B cell (primary cell): ENCODE measurements at regions not wholly inside any gene's neighbourhood (a gene's known extent, or its start where the extent isn't known, plus 50 kb on each side); places are given as distances from the start of the nearest gene placed in this dataset.

ENCODE experiments used
- ATAC-seq: fragments of 200-7000 bp; cut with Tn5 transposase; one replicate; pipeline ENCODE4 v1.10.0; 2021; ENCODE audit warnings: low read depth, mild to moderate bottlenecking, moderate number of reproducible peaks, moderate library complexity
- CTCF ChIA-PET: fragments of 350-600 bp; sonication (Branson Sonifier 250); formaldehyde crosslinking; loops from one replicate; lab custom pipeline; 2021; ENCODE audit warnings: antibody characterized with exemption, inconsistent platforms; lab: Charles Lee
- POLR2A ChIA-PET: fragments of 350-600 bp; sonication (Branson Sonifier 250); formaldehyde crosslinking; loops from one replicate; lab custom pipeline; 2021; ENCODE audit warnings: antibody characterized with exemption; lab: Charles Lee
- DNase-seq: peaks from one replicate; pipeline ENCODE4 v3.0.0; 2013
- H2AFZ ChIP-seq: 2 replicates; pipeline ENCODE4 v1.6.1; 2012; ENCODE audit warnings: mild to moderate bottlenecking, low read depth, low read length; ENCODE audit not compliant: insufficient read depth, poor library complexity, severe bottlenecking
- H3K27ac ChIP-seq, 2 donors: 1 replicate in 1 of 2; 2 replicates in 1 of 2; pipeline ENCODE4 v1.5.1; 2012 to 2013; ENCODE audit warnings: low read length in 2 of 2, mild to moderate bottlenecking in 2 of 2, moderate library complexity in 1 of 2
- H3K27me3 ChIP-seq, 4 experiments: fragments of 200-600 bp in 1 of 4; sonication (generic) in 1 of 4; replicated peaks in 1 of 4; 1 replicate in 2 of 4; 2 replicates in 2 of 4; pipeline versions ENCODE4 v1.6.1 to v1.7.0; 2013 to 2016; ENCODE audit warnings: low read length in 3 of 4, mild to moderate bottlenecking in 2 of 4, mixed read lengths in 1 of 4, moderate library complexity in 1 of 4; ENCODE audit not compliant: insufficient read depth in 4 of 4, control insufficient read depth in 3 of 4; ENCODE audit errors: control extremely low read depth in 1 of 4
- H3K36me3 ChIP-seq, 2 experiments: replicated peaks in 1 of 2; 1 replicate in 1 of 2; 2 replicates in 1 of 2; pipeline versions ENCODE4 v1.6.1 to v1.7.1; 2013; ENCODE audit warnings: low read length in 1 of 2; ENCODE audit not compliant: insufficient read depth in 2 of 2, control insufficient read depth in 1 of 2; ENCODE audit errors: control extremely low read depth in 1 of 2, extremely low read depth in 1 of 2
- H3K4me1 ChIP-seq, 2 donors: fragments of 200-600 bp in 1 of 2; sonication (generic) in 1 of 2; 1 replicate in 1 of 2; 2 replicates in 1 of 2; pipeline versions ENCODE4 v1.5.1 to v1.6.1; 2013 to 2017; ENCODE audit warnings: low read length in 2 of 2; ENCODE audit not compliant: control insufficient read depth in 2 of 2, insufficient read depth in 2 of 2
- H3K4me2 ChIP-seq: replicated peaks from 2 replicates; pipeline ENCODE3; 2012; ENCODE audit warnings: mild to moderate bottlenecking, low read depth, low read length; ENCODE audit not compliant: poor library complexity, severe bottlenecking
- H3K4me3 ChIP-seq, 5 experiments: fragments of 200-600 bp in 1 of 5; sonication (generic) in 1 of 5; 1 replicate in 3 of 5; 2 replicates in 2 of 5; pipeline versions ENCODE4 v1.5.1 to v1.7.0; 2011 to 2016; ENCODE audit warnings: low read length in 4 of 5, mild to moderate bottlenecking in 4 of 5, low read depth in 2 of 5, control low read depth in 1 of 5, moderate library complexity in 1 of 5; ENCODE audit not compliant: insufficient read depth in 1 of 5; ENCODE audit errors: control extremely low read depth in 1 of 5, extremely low read depth in 1 of 5
- H3K79me2 ChIP-seq: fragments of 200-600 bp; sonication (generic); one replicate; pipeline ENCODE4 v1.6.0; 2016; ENCODE audit warnings: low read length; ENCODE audit not compliant: control insufficient read depth, insufficient read depth
- H3K9ac ChIP-seq: fragments of 200-600 bp; sonication (generic); 2 replicates; pipeline ENCODE4 v1.6.1; 2017; ENCODE audit warnings: mild to moderate bottlenecking, low read length, moderate library complexity
- H3K9me3 ChIP-seq, 3 donors: one replicate each; pipeline versions ENCODE4 v1.6.1 to v1.7.1; 2013; ENCODE audit warnings: low read length in 2 of 3; ENCODE audit not compliant: control insufficient read depth in 2 of 3, insufficient read depth in 1 of 3; ENCODE audit errors: control extremely low read depth in 1 of 3
- H4K20me1 ChIP-seq: 2 replicates; pipeline ENCODE4 v1.6.0; 2012; ENCODE audit warnings: mild to moderate bottlenecking, low read length; ENCODE audit not compliant: insufficient read depth, control insufficient read depth, poor library complexity, severe bottlenecking
- H3K27ac Mint-ChIP-seq: one replicate; pipeline ENCODE4 v1.8.0; 2021; ENCODE audit warnings: mixed read lengths
- H3K27me3 Mint-ChIP-seq: one replicate; pipeline ENCODE4 v1.8.0; 2021; ENCODE audit warnings: mixed read lengths
- H3K4me1 Mint-ChIP-seq: one replicate; pipeline ENCODE4 v1.8.0; 2021; ENCODE audit warnings: mixed read lengths
- H3K4me3 Mint-ChIP-seq: one replicate; pipeline ENCODE4 v1.8.0; 2021; ENCODE audit warnings: mixed read lengths
- H3K9me3 Mint-ChIP-seq: one replicate; pipeline ENCODE4 v1.8.0; 2022; ENCODE audit warnings: mixed read lengths; ENCODE audit not compliant: insufficient read depth
- EZH2 ChIP-seq: IDR thresholded peaks from 2 replicates; pipeline ENCODE4 v1.6.1; 2012; ENCODE audit warnings: borderline replicate concordance, low read depth, mild to moderate bottlenecking, moderate library complexity, low read length; ENCODE audit not compliant: insufficient read depth, poor library complexity, severe bottlenecking
- WGBS: methylation state at CpG from one replicate; pipeline ENCODE4 v1.1.5; 2013; ENCODE audit warnings: missing lambda C conversion rate; ENCODE audit not compliant: insufficient coverage; 5-methylcytosine and 5-hydroxymethylcytosine counted together
- intact Hi-C: fragments of 100-400 bp; cut with micrococcal nuclease; formaldehyde crosslinking; loops from one replicate; pipeline ENCODE4 v1.10.0; 2022
- TF ChIP-seq, protein P1 (sequence below): fragments of 200-600 bp; IDR thresholded peaks from one replicate; pipeline ENCODE4 v1.8.0; 2022; ENCODE audit warnings: antibody characterized with exemption, mild to moderate bottlenecking

DNA sequence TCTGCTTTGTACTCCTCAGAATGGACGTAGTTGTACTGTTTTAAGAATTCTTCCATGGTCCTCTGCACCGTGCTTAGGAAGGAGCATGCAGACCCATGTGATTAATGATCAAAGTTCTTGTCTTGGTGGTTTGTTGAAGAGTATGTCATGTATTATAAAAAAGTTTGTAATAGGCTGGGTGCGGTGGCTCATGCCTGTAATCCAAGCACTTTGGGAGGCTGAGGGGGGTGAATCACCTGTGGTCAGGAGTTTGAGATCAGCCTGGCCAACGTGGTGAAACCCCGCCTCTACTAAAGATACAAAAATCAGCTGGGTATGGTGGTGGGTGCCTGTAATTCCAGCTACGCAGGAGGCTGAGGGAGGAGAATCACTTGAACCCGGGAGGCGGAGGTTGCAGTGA, 61.8 kb upstream of the RTL1 start:
- Histone ChIP-seq H3K79me2 (no peaks in the 10 kb centered on the region), H3K4me3 (no peak overlapping the region), H3K9ac (no peak overlapping the region), H3K4me2 (no peak overlapping the region), H3K27ac (no peak overlapping the region), H3K36me3 (no peaks in the 10 kb centered on the region), H3K27me3 (peaks cover 0 to 1% (median 0%) of the 10 kb centered on the region in 4 experiments), H4K20me1 (no peaks in the 10 kb centered on the region), H2AFZ (no peak overlapping the region), H3K9me3 (no peaks in the 10 kb centered on the region), H3K4me1 (no peaks in the 10 kb centered on the region)
- CTCF ChIA-PET = no interaction called here
- Mint-ChIP-seq H3K4me3 (no peak overlapping the region), H3K27me3 (no peaks in the 10 kb centered on the region), H3K9me3 (no peaks in the 10 kb centered on the region), H3K4me1 (no peaks in the 10 kb centered on the region), H3K27ac (no peak overlapping the region)
- ATAC-seq (no peak), DNase-seq (no peak)
- TF ChIP-seq EZH2 = no peak
- TF ChIP-seq, protein P1, sequence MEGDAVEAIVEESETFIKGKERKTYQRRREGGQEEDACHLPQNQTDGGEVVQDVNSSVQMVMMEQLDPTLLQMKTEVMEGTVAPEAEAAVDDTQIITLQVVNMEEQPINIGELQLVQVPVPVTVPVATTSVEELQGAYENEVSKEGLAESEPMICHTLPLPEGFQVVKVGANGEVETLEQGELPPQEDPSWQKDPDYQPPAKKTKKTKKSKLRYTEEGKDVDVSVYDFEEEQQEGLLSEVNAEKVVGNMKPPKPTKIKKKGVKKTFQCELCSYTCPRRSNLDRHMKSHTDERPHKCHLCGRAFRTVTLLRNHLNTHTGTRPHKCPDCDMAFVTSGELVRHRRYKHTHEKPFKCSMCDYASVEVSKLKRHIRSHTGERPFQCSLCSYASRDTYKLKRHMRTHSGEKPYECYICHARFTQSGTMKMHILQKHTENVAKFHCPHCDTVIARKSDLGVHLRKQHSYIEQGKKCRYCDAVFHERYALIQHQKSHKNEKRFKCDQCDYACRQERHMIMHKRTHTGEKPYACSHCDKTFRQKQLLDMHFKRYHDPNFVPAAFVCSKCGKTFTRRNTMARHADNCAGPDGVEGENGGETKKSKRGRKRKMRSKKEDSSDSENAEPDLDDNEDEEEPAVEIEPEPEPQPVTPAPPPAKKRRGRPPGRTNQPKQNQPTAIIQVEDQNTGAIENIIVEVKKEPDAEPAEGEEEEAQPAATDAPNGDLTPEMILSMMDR = no peak
- intact Hi-C loops = no loop called here
- 90% methylated on average over 2 of the region's 8 CpGs for WGBS
- POLR2A ChIA-PET = no interaction called here

DNA sequence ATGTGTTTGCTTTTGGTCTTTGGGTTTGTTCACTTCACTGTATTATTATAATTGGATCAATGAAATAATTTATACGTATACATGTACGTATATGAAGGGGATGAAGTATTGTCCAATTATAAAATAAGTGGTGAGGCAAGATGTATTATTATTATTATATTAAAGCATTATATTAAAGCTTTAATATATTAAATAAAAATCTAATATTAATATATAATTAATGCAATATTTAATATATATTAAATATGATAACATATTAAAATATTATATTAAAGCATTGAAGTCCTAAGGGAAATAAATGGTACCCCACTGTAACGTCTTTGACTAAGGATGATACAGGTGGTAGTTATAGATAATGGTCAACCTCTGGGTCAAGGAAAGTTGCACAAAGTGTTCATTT, 63.7 kb upstream of the RTL1 start:
- Histone ChIP-seq H3K4me2 (no peak overlapping the region), H3K27me3 (no peaks in the 10 kb centered on the region), H3K9me3 (no peaks in the 10 kb centered on the region), H2AFZ (no peak overlapping the region), H3K27ac (no peak overlapping the region), H3K4me3 (no peak overlapping the region), H3K4me1 (no peaks in the 10 kb centered on the region), H3K79me2 (no peaks in the 10 kb centered on the region), H3K36me3 (no peaks in the 10 kb centered on the region), H3K9ac (no peak overlapping the region), H4K20me1 (no peaks in the 10 kb centered on the region)
- H3K4me1 Mint-ChIP-seq = no peaks in the 10 kb centered on the region
- H3K4me3 Mint-ChIP-seq = no peak overlapping the region
- no peaks in the 10 kb centered on the region for H3K27me3 Mint-ChIP-seq
- POLR2A ChIA-PET = no interaction called here
- ATAC-seq = no peak
- no CpG with 5 or more reads among the region's 3 CpGs for WGBS
- CTCF ChIA-PET = no interaction called here
- H3K9me3 Mint-ChIP-seq = no peaks in the 10 kb centered on the region
- no peak overlapping the region for H3K27ac Mint-ChIP-seq
- intact Hi-C loops = no loop called here
- no peak for DNase-seq
- TF ChIP-seq EZH2 = no peak
- TF ChIP-seq, protein P1 = no peak
